ENCODE measurements at regions not wholly inside any gene's neighbourhood (a gene's known extent, or its start where the extent isn't known, plus 50 kb on each side); places are given as distances from the start of the nearest gene placed in this dataset.
A peak's percentile ranks its signal among the peaks of the same experiment; 100 is the strongest.

- Mint-ChIP-seq H3K36me3 (ENCODE audit: insufficient read depth in 1 of 3, low read depth in 3 of 3) (no peaks in the 10 kb centered on the region), H3K27ac (no peak overlapping the region), H3K9me3 (no peaks in the 10 kb centered on the region), H3K27me3 (ENCODE audit: low read depth) (peaks cover 15% of the 10 kb centered on the region; the same call in 1 of the 2 replicates), H3K4me1 (no peaks in the 10 kb centered on the region), H3K4me3 (no peak overlapping the region)
- Histone ChIP-seq H3K18ac (ENCODE audit: insufficient read length, low read depth, low read length) (no peak overlapping the region), H3K9me3 (ENCODE audit: control insufficient read depth, low read depth, low read length) (no peaks in the 10 kb centered on the region), H3K23me2 (ENCODE audit: insufficient read length, low read depth, low read length, poor library complexity, severe bottlenecking) (no peaks in the 10 kb centered on the region), H2AFZ (ENCODE audit: low read length) (no peak overlapping the region), H3T11ph (ENCODE audit: low read length) (no peak overlapping the region), H2BK15ac (ENCODE audit: low read depth, low read length) (no peak overlapping the region), H4K20me1 (ENCODE audit: control insufficient read depth, insufficient read depth, insufficient read length) (no peaks in the 10 kb centered on the region), H3K4me2 (ENCODE audit: insufficient read depth, insufficient read length, low read length) (no peak overlapping the region), H3K27ac (ENCODE audit: insufficient read length, low read depth, low read length) (no peak overlapping the region), H3K56ac (ENCODE audit: insufficient read length, low read depth, low read length) (no peak overlapping the region), H3K79me2 (ENCODE audit: insufficient read depth, low read length) (no peaks in the 10 kb centered on the region), H3K79me1 (ENCODE audit: insufficient read depth, low read depth, low read length, poor library complexity, severe bottlenecking) (no peaks in the 10 kb centered on the region), H2BK5ac (ENCODE audit: insufficient read length, low read length) (no peak overlapping the region), H3K9ac (ENCODE audit: extremely low read depth, insufficient read length, low read length) (no peak overlapping the region), H2AK5ac (ENCODE audit: insufficient read length, low read length) (no peak overlapping the region), H4K8ac (replicated peaks; ENCODE audit: insufficient read length, low read depth, low read length) (peak overlapping the region; percentile 18), H3K4ac (ENCODE audit: low read depth, low read length) (no peak overlapping the region), H4K5ac (ENCODE audit: insufficient read length, low read depth, low read length) (no peak overlapping the region), H3K14ac (ENCODE audit: insufficient read depth, low read length) (no peak overlapping the region; the same call in 1 of the 2 replicates), H3K27me3 (ENCODE audit: insufficient read depth, low read length) (no peaks in the 10 kb centered on the region), H2BK120ac (ENCODE audit: low read depth, low read length, poor library complexity, severe bottlenecking) (no peak overlapping the region), H4K91ac (ENCODE audit: insufficient read length, low read depth, low read length) (no peak overlapping the region), H2BK12ac (ENCODE audit: insufficient read length, low read depth, low read length) (no peak overlapping the region), H3K23ac (ENCODE audit: insufficient read length, low read depth, low read length) (no peak overlapping the region), H3K4me1 (ENCODE audit: insufficient read depth, low read length) (no peaks in the 10 kb centered on the region), H2BK20ac (ENCODE audit: low read depth, low read length, poor library complexity, severe bottlenecking) (no peak overlapping the region)
- DNase-seq = no peak
- TF ChIP-seq CTCF (conservative IDR thresholded peaks at IDR 0.05) = no peak
Measured at GRCh38 chr16:80404847-80405246, 135.9 kb upstream of the DYNLRB2 start.

All from H9 (cell line).